Common myeloid progenitor, CD34-positive (primary cell): ENCODE measurements at regions not wholly inside any gene's neighbourhood (a gene's known extent, or its start where the extent isn't known, plus 50 kb on each side); places are given as distances from the start of the nearest gene placed in this dataset.

Experiments used
- CTCF ChIA-PET: fragments of 350-600 bp; sonication (Branson Sonifier 250); formaldehyde crosslinking; loops from one replicate; lab custom pipeline; 2021; ENCODE audit warnings: antibody characterized with exemption; lab: Charles Lee
- POLR2A ChIA-PET: fragments of 350-600 bp; sonication (Branson Sonifier 250); formaldehyde crosslinking; loops from one replicate; lab custom pipeline; 2021; ENCODE audit warnings: antibody characterized with exemption; lab: Charles Lee
- DNase-seq, 3 donors: peaks; one replicate each; pipeline versions ENCODE4 v3.0.0 to v3.0.0-alpha.2; 2013
- H3K27ac ChIP-seq, 2 experiments: 1 replicate in 1 of 2; 2 replicates in 1 of 2; pipeline ENCODE4 v1.7.0; 2013; ENCODE audit warnings: inconsistent platforms in 2 of 2, low read length in 2 of 2, mild to moderate bottlenecking in 2 of 2, low read depth in 1 of 2, moderate library complexity in 1 of 2; ENCODE audit not compliant: severe bottlenecking in 2 of 2, insufficient read depth in 1 of 2, poor library complexity in 1 of 2
- H3K27me3 ChIP-seq, 5 experiments: replicated peaks in 2 of 5; 1 replicate in 3 of 5; 2 replicates in 2 of 5; pipeline versions ENCODE4 v1.6.1 to v1.7.0; 2013; ENCODE audit warnings: low read length in 4 of 5, mild to moderate bottlenecking in 2 of 5, moderate library complexity in 2 of 5, inconsistent platforms in 1 of 5; ENCODE audit not compliant: insufficient read depth in 5 of 5, control insufficient read depth in 4 of 5
- H3K36me3 ChIP-seq, 4 experiments: 1 replicate in 2 of 4; 2 replicates in 2 of 4; pipeline versions ENCODE4 v1.6.1 to v1.7.0; 2013; ENCODE audit warnings: low read length in 3 of 4, control low read depth in 1 of 4, mild to moderate bottlenecking in 1 of 4; ENCODE audit not compliant: control insufficient read depth in 4 of 4, insufficient read depth in 4 of 4
- H3K4me1 ChIP-seq, 4 experiments: 1 replicate in 3 of 4; 2 replicates in 1 of 4; pipeline versions ENCODE4 v1.6.1 to v1.7.1; 2013; ENCODE audit warnings: low read length in 3 of 4, mild to moderate bottlenecking in 3 of 4, control low read depth in 1 of 4, inconsistent platforms in 1 of 4, moderate library complexity in 1 of 4; ENCODE audit not compliant: control insufficient read depth in 4 of 4, insufficient read depth in 4 of 4; ENCODE audit errors: control extremely low read depth in 1 of 4
- H3K4me3 ChIP-seq, 7 experiments: 1 replicate in 4 of 7; 2 replicates in 3 of 7; pipeline versions ENCODE4 v1.5.1 to v1.7.0; 2013; ENCODE audit warnings: mild to moderate bottlenecking in 7 of 7, low read length in 6 of 7, moderate library complexity in 6 of 7, inconsistent platforms in 2 of 7, low read depth in 2 of 7, control low read depth in 1 of 7; ENCODE audit not compliant: insufficient read depth in 4 of 7, control insufficient read depth in 1 of 7; ENCODE audit errors: extremely low read depth in 1 of 7
- H3K9me3 ChIP-seq, 5 experiments: 1 replicate in 4 of 5; 2 replicates in 1 of 5; pipeline versions ENCODE4 v1.6.1 to v1.7.1; 2013; ENCODE audit warnings: low read length in 4 of 5, mild to moderate bottlenecking in 2 of 5, inconsistent platforms in 1 of 5, low read depth in 1 of 5, moderate library complexity in 1 of 5; ENCODE audit not compliant: control insufficient read depth in 4 of 5, insufficient read depth in 2 of 5; ENCODE audit errors: control extremely low read depth in 1 of 5
- WGBS: methylation state at CpG from one replicate; pipeline ENCODE4 v1.1.5; 2013; ENCODE audit not compliant: insufficient coverage; 5-methylcytosine and 5-hydroxymethylcytosine counted together

- no peak overlapping the region for H3K27ac ChIP-seq
- CTCF ChIA-PET, result no interaction called here
- no peak for DNase-seq
- peaks cover 0 to 3% (median 0%) of the 10 kb centered on the region in 5 experiments for H3K27me3 ChIP-seq
- WGBS, result 86% methylated on average over 1 of the region's 2 CpGs
- H3K4me1 ChIP-seq, result no peaks in the 10 kb centered on the region
- H3K36me3 ChIP-seq, result no peaks in the 10 kb centered on the region
- POLR2A ChIA-PET, result no interaction called here
- no peak overlapping the region for H3K4me3 ChIP-seq
- peaks cover 0 to 9% (median 0%) of the 10 kb centered on the region in 5 experiments for H3K9me3 ChIP-seq
Measured at GRCh38 chr18:51248685-51249084, 51.2 kb upstream of the MEX3C start.

- H3K4me3 ChIP-seq, result no peak overlapping the region
- 70% methylated on average over 4 of the region's 4 CpGs for WGBS
- CTCF ChIA-PET, result no interaction called here
- no peaks in the 10 kb centered on the region for H3K4me1 ChIP-seq
- no peak for DNase-seq
- no peak overlapping the region for H3K27ac ChIP-seq
- peaks cover 0 to 9% (median 0%) of the 10 kb centered on the region in 5 experiments for H3K9me3 ChIP-seq
- POLR2A ChIA-PET, result no interaction called here
- peaks cover 0 to 6% (median 0%) of the 10 kb centered on the region in 5 experiments for H3K27me3 ChIP-seq
- no peaks in the 10 kb centered on the region for H3K36me3 ChIP-seq
Measured at GRCh38 chr18:51250006-51250405, 52.5 kb upstream of the MEX3C start.

- POLR2A ChIA-PET, result no interaction called here
- Histone ChIP-seq H3K27me3 (peaks cover 0 to 6% (median 0%) of the 10 kb centered on the region in 5 experiments), H3K36me3 (no peaks in the 10 kb centered on the region), H3K4me3 (no peak overlapping the region), H3K27ac (no peak overlapping the region), H3K9me3 (peaks cover 0 to 9% (median 0%) of the 10 kb centered on the region in 5 experiments), H3K4me1 (no peaks in the 10 kb centered on the region)
- CTCF ChIA-PET, result no interaction called here
- no peak for DNase-seq
- 94% methylated on average over 3 of the region's 3 CpGs for WGBS
Measured at GRCh38 chr18:51250458-51251024, 53.1 kb upstream of the MEX3C start.

- Histone ChIP-seq H3K4me3 (no peak overlapping the region), H3K36me3 (no peaks in the 10 kb centered on the region), H3K27ac (no peak overlapping the region), H3K9me3 (peaks cover 0 to 9% (median 0%) of the 10 kb centered on the region in 5 experiments), H3K27me3 (peaks cover 0 to 6% (median 0%) of the 10 kb centered on the region in 5 experiments), H3K4me1 (no peaks in the 10 kb centered on the region)
- ChIA-PET CTCF (interaction anchor here (0.7 kb wide), 1 partner anchor 14 kb away, joined by 3 read pairs; no protein-coding TSS in a partner anchor), POLR2A (no interaction called here)
- peak in 1 of 3 donors; percentile 25 for DNase-seq
Measured at GRCh38 chr18:51251625-51252024, 54.1 kb upstream of the MEX3C start.

GRCh38 chr18:51253476-51253875, 56.0 kb upstream of the MEX3C start:
- Histone ChIP-seq H3K36me3 (no peaks in the 10 kb centered on the region), H3K4me1 (no peaks in the 10 kb centered on the region), H3K27me3 (peaks cover 0 to 6% (median 0%) of the 10 kb centered on the region in 5 experiments), H3K9me3 (peaks cover 0 to 6% (median 0%) of the 10 kb centered on the region in 5 experiments), H3K27ac (no peak overlapping the region), H3K4me3 (no peak overlapping the region)
- ChIA-PET CTCF (interaction anchor here (0.6 kb wide), 1 partner anchor 14 kb away, joined by 3 read pairs; no protein-coding TSS in a partner anchor), POLR2A (no interaction called here)
- no peak for DNase-seq
- WGBS, result 93% methylated on average over 3 of the region's 4 CpGs

- no CpG with 5 or more reads among the region's 3 CpGs for WGBS
- DNase-seq, result no peak
- H3K27me3 ChIP-seq, result peaks cover 0 to 6% (median 0%) of the 10 kb centered on the region in 5 experiments
- H3K4me3 ChIP-seq, result no peak overlapping the region
- ChIA-PET CTCF (interaction anchor here (1.3 to 1.4 kb wide), 2 partner anchors 11 to 20 kb away, joined by 3 to 5 read pairs; no protein-coding TSS in a partner anchor), POLR2A (no interaction called here)
- no peaks in the 10 kb centered on the region for H3K4me1 ChIP-seq
- H3K9me3 ChIP-seq, result no peaks in the 10 kb centered on the region
- no peaks in the 10 kb centered on the region for H3K36me3 ChIP-seq
- no peak overlapping the region for H3K27ac ChIP-seq
Measured at GRCh38 chr18:51255693-51256092, 58.2 kb upstream of the MEX3C start.

- ChIA-PET POLR2A (no interaction called here), CTCF (no interaction called here)
- Histone ChIP-seq H3K27me3 (peaks cover 0 to 3% (median 0%) of the 10 kb centered on the region in 5 experiments), H3K4me1 (no peaks in the 10 kb centered on the region), H3K36me3 (no peaks in the 10 kb centered on the region), H3K27ac (no peak overlapping the region), H3K4me3 (no peak overlapping the region), H3K9me3 (peaks cover 0 to 2% (median 0%) of the 10 kb centered on the region in 5 experiments)
- DNase-seq, result no peak
- WGBS, result 63% methylated on average over 2 of the region's 4 CpGs
Measured at GRCh38 chr18:51257150-51257549, 59.7 kb upstream of the MEX3C start.
